A549 (cell line): ENCODE measurements at regions not wholly inside any gene's neighbourhood (a gene's known extent, or its start where the extent isn't known, plus 50 kb on each side); places are given as distances from the start of the nearest gene placed in this dataset.
"Not testable (repeated sequence)": the region's sequence is repeated elsewhere in the genome, so short reads cannot be mapped to it uniquely, and the experiment has no call there.

ENCODE experiments used
- ATAC-seq, 2 experiments: fragments of 200-7000 bp in 1 of 2; fragments of >200 bp in 1 of 2; cut with Nextera tagmentation in 1 of 2; cut with Tn5 transposase in 1 of 2; 3 replicates each; pipeline versions ENCODE4 v1.8.0 to v1.9.1; 2018 to 2020; ENCODE audit warnings: mild to moderate bottlenecking in 1 of 2, moderate library complexity in 1 of 2
- CTCF ChIA-PET: fragments of 300-600 bp; sonication (Branson Sonifier 250); formaldehyde crosslinking; extraction: SDS; loops from one replicate; lab custom pipeline; 2021; ENCODE audit warnings: antibody characterized with exemption, inconsistent platforms; lab: Yijun Ruan, JAX
- POLR2A ChIA-PET: fragments of 350-600 bp; formaldehyde crosslinking; extraction: SDS; loops from one replicate; lab custom pipeline; 2021; ENCODE audit warnings: antibody characterized with exemption, inconsistent platforms; lab: Yijun Ruan, JAX
- DNase-seq, 2 experiments: peaks; one replicate each; pipeline versions ENCODE4 v3.0.0 to v3.0.0-alpha.2; 2011 to 2016; ENCODE audit warnings: low read depth in 1 of 2, low spot score in 1 of 2
- FAIRE-seq: peaks from 2 replicates; lab custom pipeline; 2011; peaks lifted over from hg19 to GRCh38; lab: Jason Lieb, UNC
- H3K27ac ChIP-seq, 2 experiments: fragments of >200 bp; sonication (Bioruptor Twin); formaldehyde crosslinking; 3 replicates each; pipeline ENCODE4 v1.5.1; 2016 to 2017
- H3K4me1 ChIP-seq: fragments of >200 bp; sonication (Bioruptor Twin); formaldehyde crosslinking; 3 replicates; pipeline ENCODE4 v1.6.1; 2016
- H3K4me2 ChIP-seq: fragments of >200 bp; sonication (Bioruptor Twin); formaldehyde crosslinking; 3 replicates; pipeline ENCODE4 v1.6.1; 2016
- H3K4me3 ChIP-seq: fragments of >200 bp; sonication (Bioruptor Twin); formaldehyde crosslinking; 3 replicates; pipeline ENCODE4 v1.5.1; 2016
- H3K9me3 ChIP-seq: fragments of >200 bp; sonication (Bioruptor Twin); formaldehyde crosslinking; 3 replicates; pipeline ENCODE4 v1.6.1; 2016
- BCL3 ChIP-seq: fragments of >200 bp; sonication (Bioruptor Twin); formaldehyde crosslinking; IDR thresholded peaks from 3 replicates; pipeline ENCODE4 v1.6.1; 2016
- BHLHE40 ChIP-seq: IDR thresholded peaks from 2 replicates; pipeline ENCODE4 v1.6.1; 2012; ENCODE audit warnings: low read depth, low read length, inconsistent platforms
- CBX8 ChIP-seq: fragments of 200-600 bp; sonication (generic); IDR thresholded peaks from 2 replicates; pipeline ENCODE4 v1.6.1; 2016
- CHD2 ChIP-seq: fragments of 150-350 bp; IDR thresholded peaks from 2 replicates; pipeline ENCODE4 v1.6.1; 2014; ENCODE audit warnings: low read length; ENCODE audit not compliant: partially characterized antibody
- EHMT2 ChIP-seq: fragments of 200-600 bp; sonication (generic); IDR thresholded peaks from 2 replicates; pipeline ENCODE4 v1.6.1; 2016; ENCODE audit warnings: antibody characterized with exemption, low read depth, mild to moderate bottlenecking, moderate library complexity
- ESRRA ChIP-seq: fragments of 150-350 bp; IDR thresholded peaks from 2 replicates; pipeline ENCODE4 v1.6.1; 2014; ENCODE audit warnings: mild to moderate bottlenecking, low read length, borderline replicate concordance
- FOSB ChIP-seq: fragments of 250-450 bp; sonication (Bioruptor Pico); IDR thresholded peaks from 2 replicates; pipeline ENCODE4 v1.5.0; 2020; ENCODE audit warnings: mild to moderate bottlenecking, moderate library complexity
- FOSL2 ChIP-seq, 2 experiments: fragments of 450-650 bp in 1 of 2; fragments of >200 bp in 1 of 2; sonication (Bioruptor Twin) in 1 of 2; formaldehyde crosslinking; IDR thresholded peaks; 2 replicates each; pipeline versions ENCODE4 v1.5.0 to v1.6.1; 2016 to 2020; ENCODE audit warnings: mild to moderate bottlenecking in 1 of 2, moderate library complexity in 1 of 2
- GATA3 ChIP-seq: IDR thresholded peaks from 2 replicates; pipeline ENCODE4 v1.6.1; 2012; ENCODE audit warnings: borderline replicate concordance
- HDAC2 ChIP-seq: fragments of 200-600 bp; sonication (generic); IDR thresholded peaks from 2 replicates; pipeline ENCODE4 v1.6.1; 2016
- HEYL ChIP-seq: fragments of 250-450 bp; sonication (Bioruptor Pico); IDR thresholded peaks from 2 replicates; pipeline ENCODE4 v1.8.0; 2021; ENCODE audit warnings: mild to moderate bottlenecking, moderate library complexity
- HOXB5 ChIP-seq: fragments of 250-450 bp; sonication (Bioruptor Pico); IDR thresholded peaks from 2 replicates; pipeline ENCODE4 v1.5.0; 2020; ENCODE audit warnings: mild to moderate bottlenecking, moderate library complexity
- JUNB ChIP-seq: fragments of >200 bp; sonication (Bioruptor Twin); formaldehyde crosslinking; IDR thresholded peaks from 2 replicates; pipeline ENCODE4 v1.6.1; 2016
- KDM1A ChIP-seq: fragments of 200-600 bp; sonication (generic); IDR thresholded peaks from 2 replicates; pipeline ENCODE4 v1.6.1; 2016; ENCODE audit warnings: low read depth, mild to moderate bottlenecking
- KDM5A ChIP-seq: fragments of 200-600 bp; sonication (generic); IDR thresholded peaks from 2 replicates; pipeline ENCODE4 v1.6.1; 2016; ENCODE audit warnings: antibody characterized with exemption, mild to moderate bottlenecking
- MAX ChIP-seq: IDR thresholded peaks from 2 replicates; pipeline ENCODE4 v1.6.1; 2012
- NFE2L2 ChIP-seq: fragments of 150-350 bp; conservative IDR thresholded peaks from 2 replicates; pipeline ENCODE4 v1.6.1; 2014; ENCODE audit warnings: low read length
- NPAS2 ChIP-seq: fragments of 250-450 bp; sonication (Bioruptor Pico); IDR thresholded peaks from 2 replicates; pipeline ENCODE4 v1.8.0; 2022; ENCODE audit warnings: mild to moderate bottlenecking, moderate library complexity, borderline replicate concordance
- PHF8 ChIP-seq: fragments of 200-600 bp; sonication (generic); IDR thresholded peaks from 2 replicates; pipeline ENCODE4 v1.6.1; 2016; ENCODE audit warnings: low read depth, mild to moderate bottlenecking, antibody characterized with exemption, moderate library complexity, borderline replicate concordance
- POLR2A ChIP-seq: IDR thresholded peaks from 2 replicates; pipeline ENCODE4 v1.6.1; 2012; ENCODE audit warnings: mild to moderate bottlenecking, low read length
- RAD21 ChIP-seq, 2 experiments: fragments of >200 bp in 1 of 2; sonication (Bioruptor Twin) in 1 of 2; formaldehyde crosslinking in 1 of 2; IDR thresholded peaks in 1 of 2; conservative IDR thresholded peaks in 1 of 2; 2 replicates in 1 of 2; 3 replicates in 1 of 2; pipeline ENCODE4 v1.6.1; 2012 to 2018; ENCODE audit warnings: inconsistent platforms in 1 of 2
- RNF2 ChIP-seq: fragments of 200-600 bp; sonication (generic); IDR thresholded peaks from 2 replicates; pipeline ENCODE4 v1.6.1; 2016; ENCODE audit warnings: low read depth, mild to moderate bottlenecking, antibody characterized with exemption, moderate library complexity, borderline replicate concordance
- TFCP2L1 ChIP-seq: fragments of 250-450 bp; sonication (Bioruptor Pico); IDR thresholded peaks from 2 replicates; pipeline ENCODE4 v1.5.0; 2021; ENCODE audit warnings: mild to moderate bottlenecking
- ZFP36 ChIP-seq: fragments of 450-650 bp; IDR thresholded peaks from 2 replicates; pipeline ENCODE4 v1.6.1; 2014; ENCODE audit warnings: borderline replicate concordance; ENCODE audit not compliant: partially characterized antibody
- ZSCAN20 ChIP-seq: fragments of 250-450 bp; sonication (Bioruptor Pico); IDR thresholded peaks from 2 replicates; pipeline ENCODE4 v1.8.0; 2022; ENCODE audit warnings: mild to moderate bottlenecking, moderate library complexity
- WGBS: methylation state at CpG from one replicate; pipeline ENCODE4 v1.1.6; 2017; ENCODE audit errors: missing lambda C conversion rate; 5-methylcytosine and 5-hydroxymethylcytosine counted together
- TF ChIP-seq, protein P1 (sequence below): IDR thresholded peaks from 2 replicates; pipeline ENCODE4 v1.6.1; 2012; ENCODE audit warnings: low read depth, borderline replicate concordance
- TF ChIP-seq, protein P2 (sequence below): fragments of 250-450 bp; sonication (Bioruptor Pico); IDR thresholded peaks from 2 replicates; pipeline ENCODE4 v1.5.0; 2020; ENCODE audit warnings: low read depth, mild to moderate bottlenecking, moderate library complexity
- TF ChIP-seq, protein P3 (sequence below): fragments of 150-350 bp; IDR thresholded peaks from 2 replicates; pipeline ENCODE4 v1.6.1; 2014; ENCODE audit warnings: low read depth, mild to moderate bottlenecking, low read length

DNA sequence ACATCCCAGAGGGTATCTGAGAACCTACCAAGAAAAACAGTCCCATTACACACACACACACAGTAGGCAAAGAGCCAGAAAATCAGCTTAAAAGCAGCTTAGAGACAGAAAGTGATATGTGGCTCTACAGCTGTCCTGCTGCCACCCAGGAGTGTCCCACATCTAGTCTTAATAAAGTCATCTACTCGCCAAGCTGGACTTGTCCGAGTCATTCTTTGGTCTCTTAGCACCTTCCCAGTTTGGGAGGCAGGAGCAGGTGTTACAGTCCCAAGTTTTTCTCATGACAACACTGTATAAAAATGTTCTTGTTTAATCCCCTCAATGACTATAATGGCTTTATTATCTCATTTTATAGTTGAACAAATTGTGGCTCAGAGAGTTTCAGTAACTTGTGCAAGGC lies 252.5 kb upstream of the CASK start:
- no peak overlapping the region for H3K4me3 ChIP-seq
- ATAC-seq (no peak), DNase-seq (no peak), FAIRE-seq (peak; percentile 23)
- POLR2A ChIA-PET, result no interaction called here
- no peaks in the 10 kb centered on the region for H3K4me1 ChIP-seq
- TF ChIP-seq HDAC2 (no peak), HEYL (CRISPR knock-in tag) (no peak), RNF2 (no peak), CBX8 (no peak), BHLHE40 (no peak), ESRRA (no peak), PHF8 (no peak), MAX (no peak), HOXB5 (CRISPR knock-in tag) (no peak), POLR2A (no peak), CHD2 (no peak), RAD21 (conservative IDR thresholded peaks at IDR 0.05 in 1 of 2, IDR thresholded peaks at IDR 0.05 in 1 of 2) (no peak), ZSCAN20 (CRISPR knock-in tag) (no peak)
- TF ChIP-seq, protein P1, sequence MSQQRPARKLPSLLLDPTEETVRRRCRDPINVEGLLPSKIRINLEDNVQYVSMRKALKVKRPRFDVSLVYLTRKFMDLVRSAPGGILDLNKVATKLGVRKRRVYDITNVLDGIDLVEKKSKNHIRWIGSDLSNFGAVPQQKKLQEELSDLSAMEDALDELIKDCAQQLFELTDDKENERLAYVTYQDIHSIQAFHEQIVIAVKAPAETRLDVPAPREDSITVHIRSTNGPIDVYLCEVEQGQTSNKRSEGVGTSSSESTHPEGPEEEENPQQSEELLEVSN, result no peak
- no peak overlapping the region for H3K4me2 ChIP-seq
- H3K27ac ChIP-seq, result no peak overlapping the region
- CTCF ChIA-PET, result no interaction called here
- WGBS, result 0% methylated on average over 2 of the region's 2 CpGs
- no peaks in the 10 kb centered on the region for H3K9me3 ChIP-seq

DNA sequence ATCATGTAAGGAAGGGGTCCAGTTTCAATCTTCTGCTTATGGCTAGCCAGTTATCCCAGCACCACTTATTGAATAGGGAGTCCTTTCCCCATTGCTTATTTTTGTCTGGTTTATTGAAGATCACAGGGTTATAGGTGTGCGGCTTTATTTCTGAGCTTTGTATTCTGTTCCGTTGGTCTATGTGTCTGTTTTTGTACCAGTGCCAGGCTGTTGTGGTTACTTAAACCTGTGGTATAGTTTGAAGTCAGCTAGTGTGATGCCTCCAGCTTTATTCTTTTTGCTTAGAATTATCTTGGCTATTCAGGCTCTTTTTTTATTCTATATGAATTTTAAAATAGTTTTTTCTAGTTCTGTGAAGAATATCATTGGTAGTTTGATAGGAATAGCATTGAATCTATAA lies 234.6 kb upstream of the CASK start:
- ATAC-seq, CTCF ChIA-PET: not testable (repeated sequence)

GRCh38 chrX:42151808-42152207 lies 228.5 kb upstream of the CASK start:
- Histone ChIP-seq H3K4me3 (no peak overlapping the region), H3K27ac (no peak overlapping the region), H3K4me2 (no peak overlapping the region), H3K9me3 (no peaks in the 10 kb centered on the region), H3K4me1 (no peaks in the 10 kb centered on the region)
- no peak for TF ChIP-seq BCL3
- TF ChIP-seq, protein P2, sequence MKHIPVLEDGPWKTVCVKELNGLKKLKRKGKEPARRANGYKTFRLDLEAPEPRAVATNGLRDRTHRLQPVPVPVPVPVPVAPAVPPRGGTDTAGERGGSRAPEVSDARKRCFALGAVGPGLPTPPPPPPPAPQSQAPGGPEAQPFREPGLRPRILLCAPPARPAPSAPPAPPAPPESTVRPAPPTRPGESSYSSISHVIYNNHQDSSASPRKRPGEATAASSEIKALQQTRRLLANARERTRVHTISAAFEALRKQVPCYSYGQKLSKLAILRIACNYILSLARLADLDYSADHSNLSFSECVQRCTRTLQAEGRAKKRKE (CRISPR knock-in tag), result no peak
- TF ChIP-seq, protein P3, sequence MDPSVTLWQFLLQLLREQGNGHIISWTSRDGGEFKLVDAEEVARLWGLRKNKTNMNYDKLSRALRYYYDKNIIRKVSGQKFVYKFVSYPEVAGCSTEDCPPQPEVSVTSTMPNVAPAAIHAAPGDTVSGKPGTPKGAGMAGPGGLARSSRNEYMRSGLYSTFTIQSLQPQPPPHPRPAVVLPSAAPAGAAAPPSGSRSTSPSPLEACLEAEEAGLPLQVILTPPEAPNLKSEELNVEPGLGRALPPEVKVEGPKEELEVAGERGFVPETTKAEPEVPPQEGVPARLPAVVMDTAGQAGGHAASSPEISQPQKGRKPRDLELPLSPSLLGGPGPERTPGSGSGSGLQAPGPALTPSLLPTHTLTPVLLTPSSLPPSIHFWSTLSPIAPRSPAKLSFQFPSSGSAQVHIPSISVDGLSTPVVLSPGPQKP, result no peak
- no peak for TF ChIP-seq CHD2
- TF ChIP-seq JUNB, result no peak
- TF ChIP-seq RNF2, result no peak
- no peak for TF ChIP-seq ZFP36
- TF ChIP-seq FOSB (CRISPR knock-in tag), result no peak
- no peak for TF ChIP-seq MAX
- no peak for TF ChIP-seq TFCP2L1 (CRISPR knock-in tag)
- no peak for TF ChIP-seq NFE2L2
- no peak for TF ChIP-seq FOSL2 (IDR thresholded peaks at IDR 0.05)
- TF ChIP-seq FOSL2 (CRISPR knock-in tag; IDR thresholded peaks at IDR 0.05), result no peak
- no peak for TF ChIP-seq GATA3
- TF ChIP-seq EHMT2, result no peak
- no peak for TF ChIP-seq NPAS2 (CRISPR knock-in tag)
- no peak for TF ChIP-seq KDM5A
- TF ChIP-seq KDM1A, result no peak
- CTCF ChIA-PET, result no interaction called here
- ATAC-seq, result no peak
- peak; percentile 46 for FAIRE-seq
- 11% methylated on average over 3 of the region's 3 CpGs for WGBS
- DNase-seq, result no peak
- POLR2A ChIA-PET, result no interaction called here

More for the DNA sequence above, 234.6 kb upstream of the CASK start:
- H3K4me1 ChIP-seq, H3K4me2 ChIP-seq, H3K4me3 ChIP-seq, POLR2A ChIA-PET, H3K9me3 ChIP-seq, FAIRE-seq, H3K27ac ChIP-seq, DNase-seq: not testable (repeated sequence)
- WGBS, result 41% methylated on average over 2 of the region's 2 CpGs
